GM21390 (cell line): ENCODE measurements at regions not wholly inside any gene's neighbourhood (a gene's known extent, or its start where the extent isn't known, plus 50 kb on each side); places are given as distances from the start of the nearest gene placed in this dataset.

Experiments
- ATAC-seq: cut with Tn5 transposase; IDR thresholded peaks from one replicate; pipeline ENCODE4 v1.9.1; 2021; ENCODE audit not compliant: unreplicated experiment

DNA sequence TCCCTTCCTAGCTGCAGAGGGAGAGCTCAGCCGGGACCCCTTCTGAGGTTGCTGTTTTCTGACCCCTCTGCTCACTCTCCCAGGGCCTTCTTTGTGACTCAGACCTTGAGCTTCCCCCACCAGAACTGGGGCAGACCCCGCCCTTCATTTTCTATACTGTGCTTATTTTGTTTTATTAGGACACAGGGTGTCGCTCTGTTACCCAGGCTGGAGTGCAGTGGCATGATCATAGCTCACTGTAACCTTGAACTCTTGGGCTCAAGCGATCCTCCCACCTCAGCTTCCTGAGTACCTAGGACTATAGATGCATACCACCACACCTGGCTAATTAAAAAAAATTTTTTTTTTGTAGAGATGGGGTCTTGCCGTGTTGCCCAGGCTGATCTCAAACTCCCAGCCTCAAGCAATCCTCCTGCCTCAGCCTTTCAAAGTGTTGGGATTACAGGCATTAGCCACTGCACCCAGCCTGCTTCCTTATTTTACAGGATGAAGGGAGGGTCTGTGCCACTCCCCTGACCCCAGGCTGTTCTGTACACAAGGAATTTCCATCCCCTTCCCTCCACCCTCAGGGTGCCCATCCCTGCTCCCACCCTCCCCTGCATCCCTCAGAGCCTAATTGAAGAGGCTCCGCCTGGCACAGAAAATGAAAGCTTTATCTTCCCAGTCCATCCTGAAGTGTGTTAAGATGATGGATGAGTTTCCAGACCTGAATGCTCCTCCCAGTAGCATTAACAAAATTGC lies 195.2 kb upstream of the POU3F1 start:
- ATAC-seq, result no peak

DNA sequence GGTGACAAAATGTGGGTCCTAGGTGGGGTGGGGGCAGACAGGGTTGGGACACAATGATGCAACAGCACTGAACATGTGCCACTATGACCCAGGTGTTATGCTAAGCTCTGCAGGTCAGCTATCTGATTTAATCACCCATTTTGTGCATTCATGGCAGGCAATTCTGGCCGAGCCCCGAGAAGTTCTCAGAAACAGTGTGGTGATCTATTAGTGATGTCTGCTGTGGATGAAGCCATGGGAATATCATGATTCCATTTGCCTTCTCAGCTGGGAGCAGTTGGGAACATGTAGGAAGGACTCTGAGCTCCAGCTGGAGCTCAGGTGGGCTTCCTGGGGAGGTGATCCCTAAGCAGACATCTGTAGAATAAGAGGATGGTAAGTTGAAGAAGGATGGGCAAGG lies 194.0 kb upstream of the POU3F1 start:
- ATAC-seq, result no peak

DNA sequence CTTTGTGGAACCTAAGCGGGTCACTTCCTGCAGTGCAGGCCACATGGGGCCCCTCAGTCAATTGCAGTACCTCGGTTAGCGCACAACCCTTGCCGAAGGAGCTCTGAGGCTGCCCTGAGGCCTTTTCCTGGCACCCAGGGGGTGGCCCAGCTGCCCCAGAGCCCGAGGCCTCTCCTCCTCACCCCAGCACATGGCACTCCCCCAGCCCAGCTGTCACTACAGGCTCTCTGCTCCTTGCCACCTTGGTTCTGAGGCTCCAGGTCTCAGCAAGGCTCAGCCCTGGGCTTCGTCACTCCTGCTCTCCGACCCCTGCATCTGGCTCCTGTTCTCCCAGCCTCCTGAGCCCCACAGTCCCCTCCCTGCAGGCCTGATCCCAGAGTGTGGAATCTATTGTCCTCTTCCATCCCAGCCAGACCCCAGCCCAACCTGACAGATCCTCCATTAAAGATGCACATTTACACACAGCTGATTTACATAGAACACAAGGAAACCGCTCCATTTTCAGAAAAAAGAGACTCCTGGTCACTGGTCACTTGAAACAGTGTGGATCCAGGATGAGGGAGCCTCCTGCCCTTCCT lies 192.8 kb upstream of the POU3F1 start:
- no peak for ATAC-seq

DNA sequence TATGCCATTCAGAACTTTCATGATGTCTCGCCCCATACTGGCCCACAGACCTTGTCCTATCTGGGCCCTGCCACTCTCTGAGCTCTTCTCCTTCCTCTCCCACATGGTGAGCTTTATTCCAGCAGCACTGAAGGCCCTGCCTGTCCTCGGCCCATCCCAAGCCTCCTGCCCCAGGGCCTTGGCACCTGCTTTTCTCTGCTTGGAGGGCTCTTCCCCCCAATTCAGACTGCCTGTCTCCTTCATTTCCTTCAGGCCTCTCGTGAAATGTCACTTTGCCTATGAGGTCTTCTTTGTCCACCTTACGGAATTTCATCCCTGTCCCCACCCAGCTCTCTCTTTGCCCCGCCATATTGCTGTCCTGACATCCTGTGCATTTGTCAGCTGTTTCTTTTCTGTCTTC lies 191.7 kb upstream of the POU3F1 start:
- ATAC-seq, result no peak

DNA sequence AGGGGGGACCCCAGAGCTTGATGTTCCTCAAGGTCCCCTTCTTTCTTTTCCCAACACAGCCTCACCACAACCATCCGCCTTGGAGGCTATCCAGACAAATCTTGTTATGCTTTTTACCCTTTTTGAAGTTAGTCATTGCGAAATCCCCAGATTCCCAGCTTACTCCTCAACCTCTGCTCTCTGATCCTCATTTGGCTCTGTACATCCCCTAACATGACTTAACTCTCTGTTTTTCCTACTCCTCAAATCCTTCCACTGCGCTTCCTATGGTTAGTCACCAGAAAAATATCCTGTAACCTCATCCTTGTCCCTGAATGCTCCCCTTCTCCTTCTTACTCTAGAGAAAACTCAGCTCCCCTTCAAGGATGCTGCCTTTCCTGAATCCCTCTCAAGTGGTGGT lies 189.1 kb upstream of the POU3F1 start:
- ATAC-seq, result no peak

DNA sequence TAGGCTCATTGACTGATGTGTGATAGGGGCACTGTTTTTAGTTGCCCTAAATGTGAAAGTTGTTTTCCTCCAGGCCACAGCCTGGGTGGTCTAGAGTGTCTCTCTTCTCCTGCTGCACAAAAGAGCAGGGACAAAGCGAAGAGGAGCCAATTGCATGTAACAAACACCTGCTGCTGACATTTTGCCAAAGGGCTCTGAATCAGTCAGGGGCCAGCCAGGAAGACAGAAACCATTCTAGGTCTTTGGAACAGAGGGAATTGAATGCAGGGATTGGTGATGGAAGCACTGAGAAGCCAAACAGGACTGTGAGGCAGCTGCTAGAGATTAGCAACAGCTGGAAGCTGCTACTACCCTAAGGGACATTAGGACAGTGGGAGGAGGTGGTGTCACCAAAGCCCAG lies 185.3 kb upstream of the POU3F1 start:
- ATAC-seq, result no peak

DNA sequence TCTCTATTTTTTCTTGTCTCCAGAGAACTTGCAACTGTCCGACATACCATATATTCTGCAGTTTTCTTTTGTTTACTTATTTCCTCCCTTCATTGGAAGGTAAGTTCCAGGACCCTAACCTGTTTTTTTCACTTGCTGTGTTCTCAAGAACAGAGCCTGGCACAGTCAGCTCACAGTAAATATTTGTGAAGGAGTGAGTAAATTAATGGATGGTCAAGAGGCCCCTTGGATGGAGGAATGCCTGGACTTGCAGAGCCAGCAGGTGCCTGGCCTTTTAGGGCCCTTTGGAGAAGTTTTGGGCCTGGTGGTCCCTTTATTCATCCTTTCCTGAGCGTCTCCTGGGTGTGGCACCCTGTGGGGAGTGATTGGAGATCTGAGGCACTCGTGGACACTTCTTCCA lies 182.1 kb upstream of the POU3F1 start:
- no peak for ATAC-seq

DNA sequence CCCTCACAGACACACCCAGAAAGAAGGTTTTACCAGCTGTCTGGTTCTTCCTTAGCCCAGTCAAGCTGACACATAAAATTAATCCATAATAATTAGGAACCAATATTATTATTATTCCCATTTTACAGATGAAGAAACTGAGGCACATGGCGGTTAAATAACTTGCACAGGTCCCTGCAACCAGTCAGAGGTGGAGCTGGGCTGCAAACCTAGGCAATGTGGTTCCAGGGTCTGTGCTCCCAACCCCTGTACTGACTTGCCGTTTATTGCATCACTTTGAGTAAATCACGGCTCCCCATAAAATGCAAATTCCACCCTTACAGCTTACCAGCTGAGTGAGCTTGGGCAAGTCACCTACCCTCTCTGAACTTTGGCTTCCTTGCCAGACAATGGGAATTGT lies 179.2 kb upstream of the POU3F1 start:
- ATAC-seq, result no peak

DNA sequence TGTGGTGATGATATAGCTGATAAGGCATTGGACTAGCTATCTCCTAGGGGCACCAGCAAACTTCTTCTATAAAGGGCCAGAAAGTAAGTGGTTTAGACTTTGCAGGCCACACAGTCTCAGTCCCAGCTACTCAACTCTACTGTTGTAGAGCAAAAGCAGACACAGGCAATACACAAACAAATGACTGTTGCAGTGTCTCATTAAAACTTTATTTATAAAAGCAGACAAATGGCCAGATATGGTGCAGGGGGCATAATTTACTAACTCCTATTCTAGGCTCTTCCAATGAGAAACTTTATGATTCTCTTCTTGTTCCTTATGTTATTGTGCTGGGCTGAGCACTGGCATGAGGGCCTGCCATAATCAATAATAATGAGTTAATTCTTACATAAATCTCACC lies 176.8 kb upstream of the POU3F1 start:
- ATAC-seq, result no peak

DNA sequence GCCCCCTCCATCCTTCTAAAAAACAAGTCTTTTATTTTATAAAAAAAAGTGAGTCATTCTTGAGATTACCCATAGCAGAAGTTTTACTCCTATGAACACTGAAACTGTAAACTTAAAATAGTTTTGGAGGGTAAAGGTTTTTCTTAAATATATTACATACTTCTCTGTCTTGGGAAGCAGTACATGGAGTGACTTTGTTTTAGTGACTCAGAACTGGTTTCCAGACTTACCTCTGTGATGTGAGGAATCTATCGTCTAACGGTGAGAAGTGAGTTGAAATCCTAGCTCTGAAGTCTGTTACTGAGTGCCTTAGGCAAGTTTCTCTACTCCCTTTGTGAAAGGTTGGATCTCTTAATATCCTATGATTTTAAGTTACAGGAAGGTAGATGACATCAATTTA lies 176.3 kb upstream of the POU3F1 start:
- no peak for ATAC-seq

DNA sequence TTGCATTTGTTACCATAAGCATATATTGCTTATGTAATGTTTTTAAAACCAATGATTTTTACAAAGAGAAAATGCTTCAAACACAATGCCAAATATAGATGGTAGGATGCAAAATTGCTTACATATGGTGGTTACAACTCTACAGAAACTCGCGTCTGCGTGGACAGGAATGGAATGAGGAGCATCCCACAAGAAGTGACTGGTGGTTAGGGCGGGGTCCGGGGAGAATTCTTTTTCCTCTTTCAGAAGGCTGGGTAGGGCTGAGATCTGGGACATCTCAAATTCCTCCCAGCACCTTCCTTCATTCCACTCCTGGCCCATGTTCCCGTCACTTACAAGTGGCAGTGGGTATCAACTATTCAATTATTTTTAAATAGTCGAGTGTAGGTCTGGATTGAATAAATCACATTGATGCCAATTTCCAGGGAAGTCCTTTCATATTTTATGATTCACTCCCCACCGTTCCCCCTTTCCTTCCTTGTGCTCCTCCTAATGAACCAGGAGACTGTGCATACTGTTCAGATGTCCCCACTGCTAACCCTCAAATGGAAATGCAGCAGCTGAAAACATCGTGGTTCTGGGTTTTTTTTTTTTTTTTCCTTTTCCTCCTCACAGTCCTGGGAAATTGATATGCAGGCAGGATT lies 174.5 kb upstream of the POU3F1 start:
- ATAC-seq, result no peak

DNA sequence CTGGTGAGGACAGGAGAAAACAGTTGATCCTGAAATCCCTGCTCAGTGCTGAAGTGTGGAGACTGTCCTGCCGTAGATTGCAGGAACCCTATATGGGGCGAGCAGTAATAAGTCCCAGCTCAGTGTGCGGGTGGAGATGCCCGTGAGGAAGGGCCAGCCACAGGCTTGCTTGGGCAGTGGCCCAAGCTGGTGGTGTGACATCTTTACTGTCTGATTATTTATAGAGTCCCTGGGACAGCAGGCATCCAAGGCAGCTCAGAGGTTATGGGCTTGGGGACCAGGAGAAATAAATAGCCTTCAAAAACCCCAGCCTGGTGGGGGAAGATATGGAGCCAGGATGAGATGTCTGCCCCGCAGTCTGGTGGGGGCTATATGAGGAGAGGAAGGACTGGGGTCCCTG lies 170.7 kb upstream of the POU3F1 start:
- no peak for ATAC-seq

DNA sequence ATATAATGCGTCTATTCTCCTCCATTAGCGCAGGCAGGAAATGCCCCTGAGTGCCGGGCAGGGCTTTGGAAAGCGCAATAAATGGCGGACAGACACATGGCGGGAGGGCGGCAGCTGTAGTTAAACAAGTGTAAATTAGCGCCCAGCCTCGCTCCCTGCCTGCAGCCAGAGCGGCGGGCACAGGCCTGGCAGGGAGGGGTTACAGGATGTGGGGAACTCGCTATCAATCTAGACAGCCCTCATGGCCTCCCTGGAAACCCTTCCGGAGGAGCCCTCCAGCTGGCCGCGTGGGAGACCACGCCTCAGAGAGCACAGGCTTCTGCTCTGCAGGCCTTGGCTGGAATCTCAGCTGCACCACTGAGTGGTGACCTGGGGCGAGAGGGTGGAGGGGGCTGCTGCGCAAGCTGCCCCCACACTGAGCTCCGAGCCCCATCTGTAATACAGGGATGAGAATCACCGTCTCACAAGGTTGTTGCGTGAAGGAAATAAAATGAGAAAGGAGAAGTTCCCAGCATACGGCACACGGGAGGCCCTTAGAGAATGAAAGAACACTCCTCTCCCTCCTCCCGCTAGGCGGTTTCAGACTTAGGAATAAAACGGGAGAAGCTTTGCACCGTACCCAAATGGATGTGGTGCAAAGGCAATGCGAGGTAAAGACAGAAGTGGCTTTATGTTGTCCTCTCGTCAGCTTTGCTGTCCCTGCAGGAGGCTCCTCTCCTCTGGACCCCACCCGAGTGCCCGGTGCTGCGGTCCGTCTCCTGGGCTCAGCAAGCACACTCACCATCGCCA lies 167.2 kb upstream of the POU3F1 start:
- no peak for ATAC-seq

DNA sequence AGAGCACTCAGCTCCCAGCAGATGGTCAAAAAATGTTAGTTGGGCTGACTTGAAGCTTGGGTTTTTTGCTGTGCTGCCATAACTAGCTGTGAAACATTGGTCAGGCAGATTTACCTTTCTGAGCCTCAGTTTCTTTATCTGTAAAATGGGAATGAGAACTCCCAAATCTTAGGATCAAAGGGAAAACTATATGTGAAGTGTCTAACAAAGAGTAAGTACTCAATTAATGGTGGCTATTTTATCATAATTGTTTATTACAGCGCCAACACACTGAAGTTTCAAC lies 164.2 kb upstream of the POU3F1 start:
- no peak for ATAC-seq

DNA sequence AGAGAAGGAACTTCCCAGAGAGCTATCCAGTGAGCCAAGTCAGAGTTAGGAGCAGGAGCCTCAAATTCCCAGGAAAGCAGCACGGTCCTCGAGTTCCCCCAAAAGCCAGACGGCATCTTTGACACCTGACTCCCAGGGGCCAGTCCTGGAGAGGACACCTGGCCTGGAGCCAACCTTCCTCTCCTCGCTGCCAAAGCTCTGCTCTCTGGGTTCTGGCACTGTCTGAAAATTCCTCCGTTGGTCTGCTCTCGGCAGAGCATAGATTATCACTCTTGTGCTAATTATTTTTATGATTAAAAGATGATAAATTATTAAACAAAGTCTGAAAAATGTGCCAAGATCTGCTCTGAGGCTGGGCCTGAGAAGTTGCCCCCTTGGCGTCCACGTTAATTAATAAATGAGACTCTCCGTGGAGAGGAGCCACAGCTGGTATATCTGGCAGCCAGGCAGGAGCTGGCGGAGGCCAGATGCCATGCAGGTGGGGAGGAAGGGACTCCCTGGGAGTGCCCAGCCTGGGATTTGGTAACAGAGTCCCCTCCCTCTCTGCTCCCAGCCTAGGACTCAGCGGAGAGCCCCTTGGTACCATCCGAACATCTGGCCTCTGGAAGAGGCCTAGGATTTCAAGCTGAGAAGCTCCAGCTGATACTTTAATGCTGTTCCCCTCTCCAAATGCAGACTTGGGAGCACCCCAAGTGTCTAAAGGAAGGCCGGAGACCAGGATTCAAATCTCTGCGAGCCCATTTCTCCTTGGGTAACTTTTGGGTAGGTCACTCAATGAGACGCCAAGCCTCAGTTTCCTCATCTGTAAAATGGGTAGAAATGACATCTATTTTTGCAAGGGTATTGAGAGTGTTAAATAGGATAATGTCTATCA lies 163.7 kb upstream of the POU3F1 start:
- ATAC-seq, result no peak

DNA sequence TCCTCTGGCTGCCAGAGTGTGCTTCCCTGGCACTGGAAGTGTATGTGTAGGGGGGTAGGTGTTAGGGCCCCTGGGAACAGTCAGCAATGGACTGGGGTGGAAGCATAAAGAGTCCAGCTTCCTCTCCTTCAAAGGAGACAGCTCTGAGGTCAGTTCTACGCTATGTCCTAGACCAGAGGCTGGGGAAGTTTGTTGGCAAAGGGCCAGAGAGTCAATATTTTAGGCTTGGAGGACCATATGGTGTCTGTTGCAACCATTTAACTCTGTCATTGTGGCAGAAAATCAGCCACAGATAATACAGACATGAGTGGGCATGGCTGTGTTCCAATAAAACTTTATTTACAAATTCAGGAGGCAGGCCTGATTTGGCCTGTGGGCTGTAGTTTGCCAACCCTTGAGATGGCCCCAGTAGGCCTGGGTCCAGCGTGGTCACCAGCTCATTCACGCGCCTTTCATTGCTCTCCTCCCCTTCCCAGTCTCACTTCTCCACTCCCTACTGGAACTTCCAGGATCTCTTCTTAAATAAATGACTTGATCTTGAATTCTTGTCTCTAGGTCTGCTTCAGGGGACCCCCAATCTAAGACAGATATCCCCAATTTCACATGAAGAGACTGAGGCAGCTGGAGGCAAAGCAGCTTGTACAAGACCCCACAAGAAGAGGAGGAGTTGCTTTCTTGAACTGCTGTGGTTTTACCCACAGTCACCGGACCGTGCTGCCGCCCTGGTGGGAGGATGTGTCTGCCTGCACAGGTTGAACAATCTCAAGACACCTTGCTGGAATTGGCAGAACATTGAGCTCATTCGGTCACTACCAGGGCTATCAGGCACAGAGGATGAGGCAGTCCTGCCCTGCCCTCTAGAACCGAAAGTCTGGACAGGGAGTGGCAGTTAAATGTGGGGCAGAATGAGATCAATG lies 162.4 kb upstream of the POU3F1 start:
- ATAC-seq, result no peak

DNA sequence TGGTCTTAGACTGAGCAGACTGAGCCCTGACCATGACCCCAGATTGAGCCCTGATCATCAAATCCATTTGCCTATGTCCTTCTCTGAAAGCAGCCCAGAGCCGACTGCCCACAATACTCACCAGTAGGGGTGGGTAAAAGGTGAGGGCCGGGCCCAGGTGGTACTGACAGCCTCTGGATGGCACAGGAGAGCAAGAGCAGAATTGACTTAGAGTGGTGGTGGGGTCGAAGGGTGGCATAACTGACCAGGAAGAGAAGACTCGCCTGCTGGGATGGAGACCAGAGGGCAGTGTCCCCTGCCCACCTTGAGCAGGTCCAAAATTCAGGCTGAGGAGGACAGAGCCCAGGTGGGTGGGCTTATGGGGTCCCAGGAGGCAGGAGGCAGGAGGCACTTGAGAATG lies 161.3 kb upstream of the POU3F1 start:
- ATAC-seq, result no peak

DNA sequence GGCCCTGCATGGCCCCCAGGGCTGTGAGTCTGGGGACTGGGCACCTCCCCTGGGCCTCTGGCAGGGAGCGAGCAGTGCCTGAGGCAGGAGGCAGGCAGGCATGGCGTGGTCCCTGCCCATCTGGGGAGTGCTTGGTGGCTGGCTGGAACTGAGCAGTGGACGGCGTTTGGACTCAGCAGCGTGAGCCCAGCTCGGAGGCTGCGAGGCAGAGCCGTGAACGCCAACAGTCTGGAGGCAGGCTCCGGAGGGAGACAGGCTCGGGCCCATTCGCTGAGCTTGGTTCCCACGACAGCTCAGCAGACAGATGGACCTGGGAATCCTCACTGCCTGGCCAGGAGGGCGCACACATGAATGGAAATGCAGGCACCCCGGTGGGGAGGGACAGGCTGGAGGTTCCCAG lies 160.7 kb upstream of the POU3F1 start:
- ATAC-seq, result no peak

DNA sequence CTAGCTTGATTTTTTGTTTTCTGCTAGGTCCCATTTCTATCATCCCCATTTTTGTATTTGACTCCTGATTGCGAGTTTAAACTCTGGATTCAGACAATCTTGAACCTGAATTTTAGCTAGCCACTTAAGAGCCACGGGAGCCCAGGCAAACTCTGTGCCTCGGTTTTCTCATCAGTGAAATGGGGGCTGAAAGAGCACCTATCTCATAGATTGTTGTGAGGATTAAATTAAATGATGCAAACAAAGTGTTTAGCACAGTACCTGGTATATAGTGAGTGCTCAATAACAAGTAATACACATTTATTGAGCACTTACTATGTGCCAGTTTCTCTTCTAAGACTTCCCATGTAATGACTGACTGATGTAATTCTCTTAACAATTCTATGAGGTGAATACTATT lies 158.1 kb upstream of the POU3F1 start:
- no peak for ATAC-seq

DNA sequence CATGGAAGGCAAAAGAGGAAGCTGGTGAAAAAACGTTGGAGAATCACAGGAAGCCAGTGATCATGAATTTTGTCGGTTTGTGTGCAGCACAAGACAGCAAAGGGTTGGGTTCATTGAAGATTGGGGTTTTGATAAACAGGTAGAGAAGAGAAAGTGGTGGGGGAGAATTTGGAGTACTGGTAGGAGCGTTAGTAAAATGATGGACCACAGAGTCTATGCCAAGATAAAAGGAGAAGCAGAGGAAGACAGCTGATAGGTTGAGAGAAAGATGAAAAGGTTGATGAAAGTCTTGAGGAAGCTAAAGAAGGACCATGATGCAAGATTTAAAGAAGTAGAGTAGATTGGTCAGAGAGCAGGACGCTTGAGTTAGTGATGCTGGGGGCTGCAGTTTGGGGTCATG lies 156.8 kb upstream of the POU3F1 start:
- ATAC-seq, result no peak
